GM12873 (cell line): ENCODE measurements at regions not wholly inside any gene's neighbourhood (a gene's known extent, or its start where the extent isn't known, plus 50 kb on each side); places are given as distances from the start of the nearest gene placed in this dataset.

ENCODE experiments used
- CTCF ChIP-seq: IDR thresholded peaks from 2 replicates; pipeline ENCODE4 v1.5.1; 2012; ENCODE audit warnings: low read depth, mild to moderate bottlenecking, moderate library complexity, low read length, control low read depth; ENCODE audit not compliant: insufficient read depth; ENCODE audit errors: missing control alignments

- no peak for TF ChIP-seq CTCF
These were observed 420.4 kb upstream of the ID4 start for GRCh38 chr6:19416811-19417210.

GRCh38 chr6:19417713-19418112 lies 419.5 kb upstream of the ID4 start:
- no peak for TF ChIP-seq CTCF

GRCh38 chr6:19424853-19425252 lies 412.3 kb upstream of the ID4 start:
- TF ChIP-seq CTCF, result no peak

- TF ChIP-seq CTCF, result no peak
These were observed 409.6 kb upstream of the ID4 start for GRCh38 chr6:19427548-19427947.

GRCh38 chr6:19432966-19433498 lies 404.1 kb upstream of the ID4 start:
- no peak for TF ChIP-seq CTCF

- no peak for TF ChIP-seq CTCF
These were observed 403.1 kb upstream of the ID4 start for GRCh38 chr6:19434065-19434464.

GRCh38 chr6:19435755-19436154 lies 401.4 kb upstream of the ID4 start:
- no peak for TF ChIP-seq CTCF
